ENCODE measurements at regions not wholly inside any gene's neighbourhood (a gene's known extent, or its start where the extent isn't known, plus 50 kb on each side); places are given as distances from the start of the nearest gene placed in this dataset.
A peak's percentile ranks its signal among the peaks of the same experiment; 100 is the strongest.

- peak; percentile 21 for DNase-seq (ENCODE audit: low read depth)
These were observed 555.6 kb downstream of the PPARGC1A start for GRCh38 chr4:23333946-23334878.

- DNase-seq (ENCODE audit: low read depth): no peak
These were observed 556.3 kb downstream of the PPARGC1A start for GRCh38 chr4:23333556-23333945.

GRCh38 chr4:23332313-23332712 is 557.5 kb downstream of the PPARGC1A start:
- no peak for DNase-seq (ENCODE audit: low read depth)

GRCh38 chr4:23327120-23327519 is 562.7 kb downstream of the PPARGC1A start:
- DNase-seq (ENCODE audit: low read depth): no peak

GRCh38 chr4:23324021-23324690 is 565.7 kb downstream of the PPARGC1A start:
- no peak for DNase-seq (ENCODE audit: low read depth)

GRCh38 chr4:23323436-23323835 is 566.4 kb downstream of the PPARGC1A start:
- DNase-seq (ENCODE audit: low read depth): no peak

GRCh38 chr4:23322732-23323131 is 567.1 kb downstream of the PPARGC1A start:
- DNase-seq (ENCODE audit: low read depth): no peak

- DNase-seq (ENCODE audit: low read depth): no peak
These were observed 568.8 kb downstream of the PPARGC1A start for GRCh38 chr4:23320931-23321587.

- no peak for DNase-seq (ENCODE audit: low read depth)
These were observed 577.2 kb downstream of the PPARGC1A start for GRCh38 chr4:23312686-23313085.

- no peak for DNase-seq (ENCODE audit: low read depth)
These were observed 577.9 kb downstream of the PPARGC1A start for GRCh38 chr4:23311983-23312382.

GRCh38 chr4:23305026-23305425 is 584.8 kb downstream of the PPARGC1A start:
- no peak for DNase-seq (ENCODE audit: low read depth)

GRCh38 chr4:23298371-23298770 is 591.5 kb downstream of the PPARGC1A start:
- DNase-seq (ENCODE audit: low read depth): no peak

GRCh38 chr4:23297327-23297726 is 592.5 kb downstream of the PPARGC1A start:
- DNase-seq (ENCODE audit: low read depth): no peak

GRCh38 chr4:23291139-23291538 is 598.4 kb downstream of the GBA3 start:
- no peak for DNase-seq (ENCODE audit: low read depth)

GRCh38 chr4:23290656-23291055 is 597.9 kb downstream of the GBA3 start:
- no peak for DNase-seq (ENCODE audit: low read depth)

GRCh38 chr4:23279377-23279986 is 586.7 kb downstream of the GBA3 start:
- DNase-seq (ENCODE audit: low read depth): no peak

GRCh38 chr4:23278845-23279244 is 586.1 kb downstream of the GBA3 start:
- DNase-seq (ENCODE audit: low read depth): no peak

- no peak for DNase-seq (ENCODE audit: low read depth)
These were observed 583.3 kb downstream of the GBA3 start for GRCh38 chr4:23276076-23276475.

GRCh38 chr4:23269566-23269965 is 576.8 kb downstream of the GBA3 start:
- no peak for DNase-seq (ENCODE audit: low read depth)

- DNase-seq (ENCODE audit: low read depth): no peak
These were observed 575.5 kb downstream of the GBA3 start for GRCh38 chr4:23268072-23268771.

- DNase-seq (ENCODE audit: low read depth): no peak
These were observed 573.7 kb downstream of the GBA3 start for GRCh38 chr4:23266401-23266800.

GRCh38 chr4:23260511-23260910 is 567.8 kb downstream of the GBA3 start:
- no peak for DNase-seq (ENCODE audit: low read depth)

Data from GM04504 (cell line).